ENCODE measurements at regions not wholly inside any gene's neighbourhood (a gene's known extent, or its start where the extent isn't known, plus 50 kb on each side); places are given as distances from the start of the nearest gene placed in this dataset.
"Not testable (repeated sequence)": the region's sequence is repeated elsewhere in the genome, so short reads cannot be mapped to it uniquely, and the experiment has no call there.

- not testable (repeated sequence) for TF ChIP-seq CTCF (IDR thresholded peaks at IDR 0.05; ENCODE audit: borderline replicate concordance, extremely low read depth, low read length, poor library complexity, severe bottlenecking); EZH2 (IDR thresholded peaks at IDR 0.05; ENCODE audit: borderline replicate concordance, low read depth, low read length, severe bottlenecking)
These were observed 254.4 kb upstream of the NMUR2 start for GRCh38 chr5:152659470-152659869.

Data from DND-41 (cell line).